Keratinocyte (primary cell): ENCODE measurements at regions not wholly inside any gene's neighbourhood (a gene's known extent, or its start where the extent isn't known, plus 50 kb on each side); places are given as distances from the start of the nearest gene placed in this dataset.

Experiments used
- DNase-seq: peaks from one replicate; pipeline ENCODE4 v3.0.0-alpha.2; 2011; ENCODE audit warnings: low read depth, missing footprints, low spot score
- FAIRE-seq: peaks from 2 replicates; lab custom pipeline; 2011; peaks lifted over from hg19 to GRCh38; lab: Jason Lieb, UNC
- H2AFZ ChIP-seq: 2 replicates; pipeline ENCODE4 v1.6.0; 2012; ENCODE audit warnings: low read length, control low read depth, inconsistent platforms; ENCODE audit not compliant: control insufficient read depth
- H3K27ac ChIP-seq: 2 replicates; pipeline ENCODE4 v1.5.1; 2011; ENCODE audit warnings: low read length; ENCODE audit not compliant: control insufficient read depth, insufficient read depth
- H3K27me3 ChIP-seq: 3 replicates; pipeline ENCODE4 v1.6.0; 2011; ENCODE audit warnings: low read length; ENCODE audit not compliant: control insufficient read depth, insufficient read depth; ENCODE audit errors: extremely low read depth
- H3K36me3 ChIP-seq, 2 experiments: 2 replicates in 1 of 2; 3 replicates in 1 of 2; pipeline ENCODE4 v1.5.1; 2011; ENCODE audit warnings: low read length in 2 of 2, mild to moderate bottlenecking in 1 of 2; ENCODE audit not compliant: control insufficient read depth in 2 of 2, insufficient read depth in 2 of 2; ENCODE audit errors: extremely low read depth in 1 of 2
- H3K4me1 ChIP-seq: 3 replicates; pipeline ENCODE4 v1.5.1; 2011; ENCODE audit warnings: low read length; ENCODE audit not compliant: control insufficient read depth, insufficient read depth; ENCODE audit errors: extremely low read depth
- H3K4me2 ChIP-seq: 3 replicates; pipeline ENCODE4 v1.6.0; 2011; ENCODE audit warnings: low read depth, low read length; ENCODE audit not compliant: control insufficient read depth, insufficient read depth; ENCODE audit errors: extremely low read depth
- H3K4me3 ChIP-seq, 3 experiments: fragments of 200-600 bp in 1 of 3; sonication (generic) in 1 of 3; 2 replicates in 2 of 3; 3 replicates in 1 of 3; pipeline ENCODE4 v1.5.1; 2011 to 2016; ENCODE audit warnings: low read length in 3 of 3, mild to moderate bottlenecking in 3 of 3, control low read depth in 2 of 3, inconsistent platforms in 1 of 3, low read depth in 1 of 3, mixed read lengths in 1 of 3, mixed run types in 1 of 3, moderate library complexity in 1 of 3; ENCODE audit not compliant: control insufficient read depth in 2 of 3, insufficient read depth in 2 of 3; ENCODE audit errors: extremely low read depth in 1 of 3
- H3K79me2 ChIP-seq: 2 replicates; pipeline ENCODE4 v1.6.0; 2012; ENCODE audit warnings: low read length; ENCODE audit not compliant: control insufficient read depth, insufficient read depth
- H3K9ac ChIP-seq: 3 replicates; pipeline ENCODE4 v1.6.0; 2011; ENCODE audit warnings: low read length; ENCODE audit not compliant: control insufficient read depth, insufficient read depth; ENCODE audit errors: extremely low read depth
- H3K9me1 ChIP-seq: 3 replicates; pipeline ENCODE4 v1.6.0; 2011; ENCODE audit warnings: low read length; ENCODE audit not compliant: control insufficient read depth, insufficient read depth; ENCODE audit errors: extremely low read depth
- H3K9me3 ChIP-seq: 2 replicates; pipeline ENCODE4 v1.5.1; 2012; ENCODE audit warnings: low read depth, low read length; ENCODE audit not compliant: control insufficient read depth
- H4K20me1 ChIP-seq: 3 replicates; pipeline ENCODE4 v1.6.0; 2011; ENCODE audit warnings: low read length; ENCODE audit not compliant: control insufficient read depth, insufficient read depth; ENCODE audit errors: extremely low read depth
- CTCF ChIP-seq, 3 experiments: IDR thresholded peaks in 1 of 3; conservative IDR thresholded peaks in 1 of 3; optimal IDR thresholded peaks in 1 of 3; 2 replicates in 2 of 3; 3 replicates in 1 of 3; pipeline versions ENCODE3 to v1.5.1; 2011; ENCODE audit warnings: low read length in 3 of 3, mild to moderate bottlenecking in 3 of 3, moderate library complexity in 2 of 3, control low read depth in 1 of 3, inconsistent platforms in 1 of 3; ENCODE audit not compliant: insufficient read depth in 2 of 3; ENCODE audit errors: extremely low read depth in 1 of 3
- EZH2 ChIP-seq: IDR thresholded peaks from one replicate; pipeline ENCODE4 v1.6.1; 2012; ENCODE audit warnings: inconsistent platforms, mild to moderate bottlenecking, low read length, moderate library complexity
- dilution Hi-C: fragments of 300-500 bp; cut with MboI; formaldehyde crosslinking; loops from one replicate; pipeline ENCODE4 v1.7.0; 2020; ENCODE audit warnings: low sequenced_read_pairs; ENCODE audit not compliant: extremely low pct_ligation_motif_present

- dilution Hi-C loops, result no loop called here
- Histone ChIP-seq H2AFZ (no peak overlapping the region), H3K9me3 (no peaks in the 10 kb centered on the region), H4K20me1 (no peaks in the 10 kb centered on the region), H3K79me2 (no peaks in the 10 kb centered on the region), H3K36me3 (no peaks in the 10 kb centered on the region), H3K27ac (no peak overlapping the region), H3K9me1 (no peaks in the 10 kb centered on the region), H3K9ac (no peak overlapping the region), H3K4me2 (no peak overlapping the region), H3K4me3 (no peak overlapping the region), H3K27me3 (no peaks in the 10 kb centered on the region), H3K4me1 (no peaks in the 10 kb centered on the region)
- FAIRE-seq, result no peak
- no peak for TF ChIP-seq EZH2
- TF ChIP-seq CTCF (optimal IDR thresholded peaks at IDR 0.05 in 1 of 3, IDR thresholded peaks at IDR 0.05 in 1 of 3, conservative IDR thresholded peaks at IDR 0.05 in 1 of 3; ENCODE audit: extremely low read depth in 1 of 3, insufficient read depth in 2 of 3, low read length in 3 of 3), result no peak
- DNase-seq, result no peak
Observed at GRCh38 chr2:122736279-122736678, 980.8 kb downstream of the TSN start.

- H3K4me3 ChIP-seq, result no peak overlapping the region
- no peak for DNase-seq
- FAIRE-seq, result no peak
- no peaks in the 10 kb centered on the region for H3K9me3 ChIP-seq
- no peaks in the 10 kb centered on the region for H3K79me2 ChIP-seq
- H2AFZ ChIP-seq, result no peak overlapping the region
- TF ChIP-seq EZH2, result no peak
- TF ChIP-seq CTCF (optimal IDR thresholded peaks at IDR 0.05 in 1 of 3, IDR thresholded peaks at IDR 0.05 in 1 of 3, conservative IDR thresholded peaks at IDR 0.05 in 1 of 3; ENCODE audit: extremely low read depth in 1 of 3, insufficient read depth in 2 of 3, low read length in 3 of 3), result no peak
- H3K4me1 ChIP-seq, result no peaks in the 10 kb centered on the region
- dilution Hi-C loops, result no loop called here
- no peak overlapping the region for H3K4me2 ChIP-seq
- no peaks in the 10 kb centered on the region for H3K9me1 ChIP-seq
- no peaks in the 10 kb centered on the region for H3K27me3 ChIP-seq
- no peaks in the 10 kb centered on the region for H4K20me1 ChIP-seq
- H3K27ac ChIP-seq, result no peak overlapping the region
- H3K9ac ChIP-seq, result no peak overlapping the region
- H3K36me3 ChIP-seq, result no peaks in the 10 kb centered on the region
Observed at GRCh38 chr2:122737429-122738077, 982.1 kb downstream of the TSN start.
